Stimulated activated naive CD4-positive, alpha-beta T cell (primary cell): ENCODE measurements at regions not wholly inside any gene's neighbourhood (a gene's known extent, or its start where the extent isn't known, plus 50 kb on each side); places are given as distances from the start of the nearest gene placed in this dataset.
"Not testable (repeated sequence)": the region's sequence is repeated elsewhere in the genome, so short reads cannot be mapped to it uniquely, and the experiment has no call there.

Experiments used
- DNase-seq, 6 experiments: peaks; one replicate each; lab custom pipeline; 2025; lab: John Stamatoyannopoulos, UW

- no peak for DNase-seq
These were observed 980.2 kb downstream of the EFNA5 start for GRCh38 chr5:106690585-106690984.

- DNase-seq, result no peak
These were observed 990.4 kb downstream of the EFNA5 start for GRCh38 chr5:106680330-106680729.

- DNase-seq, result no peak
These were observed 993.7 kb downstream of the EFNA5 start for GRCh38 chr5:106677057-106677456.

GRCh38 chr5:106675687-106676086 lies 995.0 kb downstream of the EFNA5 start:
- no peak for DNase-seq

- no peak for DNase-seq
These were observed 996.8 kb downstream of the EFNA5 start for GRCh38 chr5:106673941-106674340.

GRCh38 chr5:106661866-106662265 lies 1008.9 kb downstream of the EFNA5 start:
- no peak for DNase-seq

- no peak for DNase-seq
These were observed 1010.1 kb downstream of the EFNA5 start for GRCh38 chr5:106660681-106661080.

GRCh38 chr5:106658150-106658549 lies 1012.6 kb downstream of the EFNA5 start:
- no peak for DNase-seq

GRCh38 chr5:106656821-106657220 lies 1013.9 kb downstream of the EFNA5 start:
- no peak for DNase-seq

- DNase-seq, result no peak
These were observed 1021.7 kb downstream of the EFNA5 start for GRCh38 chr5:106649031-106649430.

GRCh38 chr5:106648401-106648800 lies 1022.3 kb downstream of the EFNA5 start:
- DNase-seq, result no peak

- no peak for DNase-seq
These were observed 1024.6 kb downstream of the EFNA5 start for GRCh38 chr5:106646106-106646505.

- DNase-seq, result no peak
These were observed 1030.2 kb downstream of the EFNA5 start for GRCh38 chr5:106640511-106640910.

GRCh38 chr5:106639488-106639887 lies 1031.2 kb downstream of the EFNA5 start:
- no peak for DNase-seq

- DNase-seq, result no peak
These were observed 1033.5 kb downstream of the EFNA5 start for GRCh38 chr5:106637275-106637674.

- no peak for DNase-seq
These were observed 1036.4 kb downstream of the EFNA5 start for GRCh38 chr5:106634375-106634774.

GRCh38 chr5:106633825-106634224 lies 1036.9 kb downstream of the EFNA5 start:
- DNase-seq, result no peak

- DNase-seq, result not testable (repeated sequence)
These were observed 1042.3 kb downstream of the EFNA5 start for GRCh38 chr5:106628456-106628855.

GRCh38 chr5:106610041-106610440 lies 1060.7 kb downstream of the EFNA5 start:
- no peak for DNase-seq

GRCh38 chr5:106601620-106602019 lies 1069.1 kb downstream of the EFNA5 start:
- no peak for DNase-seq

GRCh38 chr5:106600803-106601202 lies 1069.9 kb downstream of the EFNA5 start:
- DNase-seq, result no peak

- no peak for DNase-seq
These were observed 1074.9 kb downstream of the EFNA5 start for GRCh38 chr5:106595864-106596263.

- no peak for DNase-seq
These were observed 1086.5 kb downstream of the EFNA5 start for GRCh38 chr5:106584268-106584667.

GRCh38 chr5:106578736-106579135 lies 1092.0 kb downstream of the EFNA5 start:
- DNase-seq, result no peak

- no peak for DNase-seq
These were observed 1095.9 kb downstream of the EFNA5 start for GRCh38 chr5:106574820-106575219.
